Pancreas (tissue), 10 donors: ENCODE measurements at regions not wholly inside any gene's neighbourhood (a gene's known extent, or its start where the extent isn't known, plus 50 kb on each side); places are given as distances from the start of the nearest gene placed in this dataset.

Experiments used
- ATAC-seq, 4 donors: fragments of 200-7000 bp; cut with Tn5 transposase; one replicate each; pipeline versions ENCODE4 v1.8.0 to v1.9.1; 2020; ENCODE audit warnings: mild to moderate bottlenecking in 4 of 4, moderate library complexity in 4 of 4
- DNase-seq, 6 donors: peaks; one replicate each; pipeline ENCODE4 v3.0.0-alpha.2; 2020
- FAIRE-seq: peaks from 2 replicates; lab custom pipeline; 2012; peaks lifted over from hg19 to GRCh38; lab: Jason Lieb, UNC
- H3K27ac ChIP-seq, 4 donors: fragments of 200-600 bp; sonication (generic); 1 replicate in 3 of 4; 2 replicates in 1 of 4; pipeline versions ENCODE4 v1.5.0 to v1.8.0; 2020
- H3K27me3 ChIP-seq, 4 donors: fragments of 200-600 bp; one replicate each; pipeline ENCODE4 v1.8.0; 2021
- H3K36me3 ChIP-seq, 3 donors: fragments of 200-600 bp; sonication (generic) in 1 of 3; one replicate each; pipeline versions ENCODE4 v1.5.0 to v1.8.0; 2020 to 2021
- H3K4me1 ChIP-seq, 3 donors: fragments of 200-600 bp; one replicate each; pipeline ENCODE4 v1.8.0; 2021
- H3K4me3 ChIP-seq, 4 donors: fragments of 200-600 bp; sonication (generic) in 2 of 4; one replicate each; pipeline versions ENCODE4 v1.5.0 to v1.8.0; 2020 to 2021
- H3K9me3 ChIP-seq, 4 donors: fragments of 200-600 bp; one replicate each; pipeline ENCODE4 v1.8.0; 2021
- CTCF ChIP-seq, 4 donors: fragments of 200-600 bp; sonication (generic) in 3 of 4; IDR thresholded peaks; one replicate each; pipeline versions ENCODE4 v1.5.0 to v1.8.0; 2021; ENCODE audit warnings: antibody characterized with exemption in 4 of 4
- WGBS, 2 donors: extraction: QIAGEN DNeasy Blood & Tissue Kit; methylation state at CpG; one replicate each; pipeline ENCODE4 v1.1.7; 2013; 5-methylcytosine and 5-hydroxymethylcytosine counted together
- intact Hi-C, 3 donors: fragments of 100-400 bp; cut with DNase I; formaldehyde crosslinking; loops; one replicate each; pipeline versions ENCODE4 v1.11.1 to v1.14.2; 2022
- donor health status: healthy with polysubstance abuse.
- donor health status: DM: no; HTN: no; CAD: no; lungs with moderate emphysema.
- donor health status: DM: no; HTN: no; CAD: no.
- donor health status: control.
- donor health status: control.
- donor health status: Bipolar disorder and iron deficiency.
- donor health status: DM: yes; HTN: yes; CAD: no.
- donor health status: DM: no; HTN: no; CAD: no.
- donor health status: DM: no; HTN: no; CAD: no.
- donor health status: DM: yes; HTN: yes; CAD: no.

GRCh38 chr4:132506568-132506967 lies 642.5 kb upstream of the PCDH10 start:
- TF ChIP-seq CTCF (IDR thresholded peaks at IDR 0.05): no peak
- Histone ChIP-seq H3K4me1 (no peaks in the 10 kb centered on the region), H3K27ac (no peak overlapping the region), H3K4me3 (no peak overlapping the region), H3K36me3 (no peaks in the 10 kb centered on the region), H3K9me3 (no peaks in the 10 kb centered on the region), H3K27me3 (no peaks in the 10 kb centered on the region)
- intact Hi-C loops: no loop called here
- DNase-seq (no peak), FAIRE-seq (no peak), ATAC-seq (no peak)
- 80 to 85% methylated on average over 2 of the region's 2 CpGs for WGBS, 2 donors

GRCh38 chr4:132513491-132513890 lies 635.6 kb upstream of the PCDH10 start:
- intact Hi-C loops: no loop called here
- ATAC-seq (no peak), DNase-seq (no peak), FAIRE-seq (no peak)
- Histone ChIP-seq H3K4me1 (no peaks in the 10 kb centered on the region), H3K27ac (no peak overlapping the region), H3K4me3 (no peak overlapping the region), H3K27me3 (no peaks in the 10 kb centered on the region), H3K36me3 (no peaks in the 10 kb centered on the region), H3K9me3 (no peaks in the 10 kb centered on the region)
- 13 to 16% methylated on average over 2 of the region's 2 CpGs for WGBS, 2 donors
- TF ChIP-seq CTCF (IDR thresholded peaks at IDR 0.05): no peak

- Histone ChIP-seq H3K27me3 (no peaks in the 10 kb centered on the region), H3K4me3 (no peak overlapping the region), H3K27ac (no peak overlapping the region), H3K4me1 (no peaks in the 10 kb centered on the region), H3K36me3 (no peaks in the 10 kb centered on the region), H3K9me3 (no peaks in the 10 kb centered on the region)
- WGBS, 2 donors: 57 to 65% methylated on average over 1 of the region's 1 CpG
- no peak for ATAC-seq
- intact Hi-C loops: no loop called here
- no peak for FAIRE-seq
- no peak for TF ChIP-seq CTCF (IDR thresholded peaks at IDR 0.05)
- DNase-seq: no peak
These were observed 622.4 kb upstream of the PCDH10 start for GRCh38 chr4:132526652-132527051.

GRCh38 chr4:132527817-132528216 lies 621.3 kb upstream of the PCDH10 start:
- Histone ChIP-seq H3K36me3 (no peaks in the 10 kb centered on the region), H3K4me3 (no peak overlapping the region), H3K4me1 (no peaks in the 10 kb centered on the region), H3K9me3 (no peaks in the 10 kb centered on the region), H3K27me3 (no peaks in the 10 kb centered on the region), H3K27ac (no peak overlapping the region)
- no peak for ATAC-seq
- no peak for DNase-seq
- WGBS, 2 donors: 17 to 39% methylated on average over 1 of the region's 1 CpG
- intact Hi-C loops: no loop called here
- TF ChIP-seq CTCF (IDR thresholded peaks at IDR 0.05): no peak
- FAIRE-seq: no peak

- no peaks in the 10 kb centered on the region for H3K36me3 ChIP-seq
- no peak overlapping the region for H3K4me3 ChIP-seq
- 31 to 41% methylated on average over 2 of the region's 2 CpGs for WGBS, 2 donors
- intact Hi-C loops: no loop called here
- no peak for TF ChIP-seq CTCF (IDR thresholded peaks at IDR 0.05)
- no peaks in the 10 kb centered on the region for H3K27me3 ChIP-seq
- no peak for ATAC-seq
- no peak for DNase-seq
- H3K27ac ChIP-seq: no peak overlapping the region
- H3K4me1 ChIP-seq: no peaks in the 10 kb centered on the region
- no peaks in the 10 kb centered on the region for H3K9me3 ChIP-seq
- no peak for FAIRE-seq
These were observed 618.2 kb upstream of the PCDH10 start for GRCh38 chr4:132530861-132531260.
